Stimulated activated CD8-positive, alpha-beta memory T cell treated with anti-CD3 and anti-CD28 coated beads, Interleukin-2, amount 100 ng/mL, for 48 hours (primary cell): ENCODE measurements at regions not wholly inside any gene's neighbourhood (a gene's known extent, or its start where the extent isn't known, plus 50 kb on each side); places are given as distances from the start of the nearest gene placed in this dataset.
"Not testable (repeated sequence)": the region's sequence is repeated elsewhere in the genome, so short reads cannot be mapped to it uniquely, and the experiment has no call there.

Source experiments
- DNase-seq, 2 donors: peaks; one replicate each; pipeline ENCODE4 v3.0.0-alpha.2; 2020; ENCODE audit warnings: low read depth in 2 of 2

DNA sequence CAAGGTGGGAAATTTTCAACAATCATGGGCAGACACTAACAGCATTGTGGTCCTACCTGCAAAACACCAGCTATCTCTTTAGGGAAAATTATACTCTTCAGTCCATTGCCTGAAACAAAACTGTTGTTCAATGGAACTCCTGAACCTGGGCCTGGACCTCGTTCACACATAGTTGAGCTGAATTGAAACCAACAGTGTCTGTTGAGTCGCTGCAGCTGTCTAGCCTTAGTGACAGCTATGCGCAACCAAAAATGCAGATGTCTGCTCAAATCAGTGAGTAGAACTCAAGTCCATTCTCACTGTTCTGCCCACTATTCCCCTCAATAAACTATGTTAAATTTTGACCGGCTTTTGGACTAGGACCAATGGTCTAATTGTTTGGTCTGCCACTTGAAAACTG, 286.2 kb downstream of the TFAP2A start:
- DNase-seq: no peak

DNA sequence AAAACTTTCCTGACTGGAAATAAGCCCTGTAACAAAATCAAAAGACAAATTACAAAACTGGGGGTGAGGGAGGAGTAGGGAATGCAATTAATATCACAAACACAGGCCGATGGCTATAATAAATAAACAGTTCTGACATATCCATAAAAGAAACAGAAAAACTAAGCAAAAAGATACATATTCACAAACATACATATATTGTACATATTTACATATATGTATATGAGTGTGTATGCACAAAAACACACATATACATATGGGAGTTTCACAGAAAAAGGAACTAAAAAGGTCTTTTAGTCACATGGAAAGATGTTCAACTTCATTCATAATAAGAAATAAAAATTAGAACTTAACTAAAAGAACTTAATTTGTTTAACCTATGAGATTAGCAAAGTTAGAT, 292.7 kb downstream of the TFAP2A start:
- no peak for DNase-seq

DNA sequence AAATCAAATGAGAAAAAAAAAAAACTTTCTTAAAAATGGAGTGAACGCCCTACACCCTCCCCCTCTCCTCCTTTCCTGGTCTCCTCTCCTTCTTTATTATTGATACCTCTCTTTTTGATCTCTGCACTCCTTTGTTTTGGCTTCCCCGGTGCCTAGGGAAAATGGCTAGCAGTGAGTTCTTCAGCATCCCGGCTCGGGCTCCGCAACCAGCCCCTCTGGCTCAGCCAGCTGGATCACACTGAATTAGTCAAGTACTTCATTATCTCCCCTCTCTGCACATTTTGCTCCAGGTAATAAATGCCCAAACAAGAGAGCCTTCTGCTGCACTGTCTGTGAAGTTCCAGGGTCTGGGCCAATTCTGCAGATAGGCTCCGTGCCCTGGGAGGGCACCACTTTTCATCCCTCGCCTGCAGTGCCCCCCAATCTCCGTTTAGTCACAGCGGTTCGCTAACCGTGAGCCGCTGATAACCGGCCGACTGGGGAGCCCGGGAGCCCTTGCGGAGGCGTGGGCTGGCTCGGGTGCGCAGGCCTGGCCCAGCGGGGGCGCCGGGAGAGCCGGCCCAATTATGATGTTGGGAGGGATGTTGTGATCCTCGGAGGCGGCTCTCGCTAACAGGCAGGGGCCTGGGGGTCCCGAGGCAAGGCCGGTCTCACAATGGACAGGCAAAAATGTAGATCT, 301.9 kb downstream of the TFAP2A start:
- no peak for DNase-seq

DNA sequence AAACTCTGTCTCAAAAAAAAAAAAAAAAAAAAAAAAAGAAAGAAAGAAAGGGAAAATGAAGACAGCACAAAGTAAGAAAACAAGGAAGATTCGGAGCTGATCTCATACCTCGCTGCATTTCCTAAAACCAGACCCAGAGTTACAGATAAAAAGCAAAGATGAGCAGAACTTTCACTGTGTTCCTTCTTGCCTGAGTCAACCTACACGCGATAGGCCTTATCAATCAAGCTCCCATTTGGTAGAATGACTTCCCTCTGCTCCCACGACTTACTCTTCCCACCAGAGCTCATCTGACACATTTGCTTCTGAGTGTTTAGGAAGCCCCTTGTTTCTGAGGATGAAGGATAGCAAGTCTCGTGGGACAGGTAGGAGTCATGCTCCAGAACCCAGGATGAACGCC, 302.9 kb downstream of the TFAP2A start:
- DNase-seq: no peak

DNA sequence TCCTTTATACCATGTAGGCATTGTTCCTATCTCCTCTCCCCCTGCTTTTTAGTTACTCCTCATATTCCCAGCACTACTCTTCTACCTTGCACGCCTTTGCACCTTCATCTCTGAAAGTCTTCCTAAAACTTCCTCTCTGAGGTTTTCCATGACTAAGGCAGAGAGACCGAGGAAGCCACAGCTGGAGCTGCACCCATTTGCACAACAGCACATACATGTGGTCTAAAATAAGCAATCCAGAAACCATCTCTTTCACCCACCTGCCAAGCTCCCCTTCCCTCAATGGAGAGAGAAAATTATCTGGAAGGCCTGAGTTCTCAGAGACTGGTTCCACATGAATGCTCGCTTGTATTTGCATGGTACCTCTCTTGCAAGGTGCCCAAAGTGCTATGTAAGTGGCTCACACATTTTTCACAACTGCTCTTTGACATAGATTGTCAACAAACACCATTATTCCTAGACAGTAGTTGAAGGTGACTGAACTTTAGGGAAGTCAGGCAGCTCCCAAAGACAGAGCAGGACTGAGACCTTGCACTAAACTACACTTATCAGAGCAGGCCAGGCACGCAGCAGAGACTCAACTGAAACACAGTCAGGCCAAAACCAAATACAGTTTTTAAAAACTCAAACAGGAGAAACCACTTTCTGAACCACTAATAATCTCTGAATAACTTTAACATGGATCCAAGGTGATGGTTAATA, 313.2 kb downstream of the TFAP2A start:
- DNase-seq: no peak

DNA sequence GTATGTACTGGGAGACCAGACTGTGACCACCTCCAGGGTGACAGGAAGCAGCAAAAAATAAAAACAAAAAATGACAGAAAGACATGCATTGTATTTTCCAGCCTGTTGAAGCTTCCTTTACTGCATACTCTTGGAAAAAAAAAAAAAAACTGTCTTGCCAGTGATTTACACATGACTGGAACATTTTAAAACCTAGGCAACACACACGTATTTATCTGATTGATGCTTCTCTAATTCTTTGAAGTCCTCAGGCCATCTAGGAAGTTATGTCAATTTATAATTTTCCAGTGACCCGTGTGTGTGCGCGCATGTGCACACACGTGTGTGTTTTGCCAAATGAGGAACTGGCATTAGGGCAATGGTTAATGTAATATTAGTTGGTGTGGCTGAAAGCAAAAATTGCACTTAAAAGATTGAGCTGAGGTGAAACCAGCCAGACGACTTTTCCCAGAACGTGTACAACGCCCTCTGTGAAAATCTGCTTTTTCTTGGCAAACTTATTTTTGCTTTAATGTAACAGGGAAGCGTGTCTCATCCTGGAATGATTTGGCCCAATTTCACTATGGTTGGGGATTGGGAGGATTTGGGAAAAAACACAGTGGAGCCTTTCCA, 315.2 kb downstream of the TFAP2A start:
- no peak for DNase-seq

DNA sequence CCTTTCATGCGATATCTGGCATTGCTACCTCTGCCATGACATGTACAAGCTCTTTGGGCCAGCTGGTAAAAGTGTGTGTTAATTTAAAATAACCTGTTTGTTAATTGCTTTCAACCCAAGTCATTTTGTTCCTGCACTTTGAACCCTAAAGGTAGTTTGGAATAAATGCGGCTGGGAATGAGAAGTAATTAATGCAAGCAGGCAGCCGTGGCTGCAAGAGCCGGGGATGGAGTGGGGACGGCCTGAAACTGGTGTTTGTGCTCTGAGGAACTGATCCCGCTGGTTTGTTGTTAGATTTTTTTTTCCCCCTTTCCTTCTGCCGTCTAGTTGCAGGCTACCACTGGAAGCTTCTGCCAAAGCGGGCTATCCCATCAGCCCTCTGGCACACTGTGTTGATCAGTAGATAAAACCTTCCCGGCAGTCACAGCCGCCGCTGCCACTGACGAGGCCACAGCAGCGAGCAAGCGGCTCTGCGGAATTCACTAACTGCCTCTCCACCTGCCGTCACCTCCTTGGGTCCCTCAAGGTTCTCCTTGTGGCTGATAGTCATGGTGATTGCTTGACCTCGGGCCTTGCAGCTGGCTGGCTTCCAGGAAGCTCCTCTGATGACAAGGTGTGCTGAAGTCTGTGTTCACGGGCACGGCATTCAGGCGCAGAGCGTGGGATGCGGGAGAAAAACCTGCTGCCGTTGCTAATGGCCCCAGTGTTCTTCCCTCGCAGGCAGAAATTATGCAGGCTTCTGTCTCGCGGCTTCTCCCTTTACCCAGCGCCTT, 315.9 kb downstream of the TFAP2A start:
- no peak for DNase-seq

DNA sequence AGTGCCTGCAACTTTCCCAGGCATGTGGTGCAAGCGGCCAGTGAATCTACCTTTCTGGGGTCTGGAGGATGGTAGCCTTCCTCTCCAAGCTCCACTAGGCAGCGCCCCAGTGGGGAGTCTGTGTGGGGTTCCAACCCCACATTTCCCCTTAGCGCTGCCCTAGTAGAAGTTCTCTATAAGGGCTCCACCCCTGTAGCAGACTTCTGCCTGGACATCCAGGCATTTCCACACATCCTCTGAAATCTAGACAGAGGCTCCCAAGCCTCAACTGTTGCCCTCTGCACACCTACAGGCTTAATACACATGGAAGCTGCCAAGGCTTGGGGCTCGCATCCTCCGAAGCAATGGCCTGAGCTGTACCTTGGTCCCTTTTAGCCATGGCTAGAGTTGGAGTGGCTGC, 321.6 kb downstream of the TFAP2A start:
- DNase-seq: no peak

DNA sequence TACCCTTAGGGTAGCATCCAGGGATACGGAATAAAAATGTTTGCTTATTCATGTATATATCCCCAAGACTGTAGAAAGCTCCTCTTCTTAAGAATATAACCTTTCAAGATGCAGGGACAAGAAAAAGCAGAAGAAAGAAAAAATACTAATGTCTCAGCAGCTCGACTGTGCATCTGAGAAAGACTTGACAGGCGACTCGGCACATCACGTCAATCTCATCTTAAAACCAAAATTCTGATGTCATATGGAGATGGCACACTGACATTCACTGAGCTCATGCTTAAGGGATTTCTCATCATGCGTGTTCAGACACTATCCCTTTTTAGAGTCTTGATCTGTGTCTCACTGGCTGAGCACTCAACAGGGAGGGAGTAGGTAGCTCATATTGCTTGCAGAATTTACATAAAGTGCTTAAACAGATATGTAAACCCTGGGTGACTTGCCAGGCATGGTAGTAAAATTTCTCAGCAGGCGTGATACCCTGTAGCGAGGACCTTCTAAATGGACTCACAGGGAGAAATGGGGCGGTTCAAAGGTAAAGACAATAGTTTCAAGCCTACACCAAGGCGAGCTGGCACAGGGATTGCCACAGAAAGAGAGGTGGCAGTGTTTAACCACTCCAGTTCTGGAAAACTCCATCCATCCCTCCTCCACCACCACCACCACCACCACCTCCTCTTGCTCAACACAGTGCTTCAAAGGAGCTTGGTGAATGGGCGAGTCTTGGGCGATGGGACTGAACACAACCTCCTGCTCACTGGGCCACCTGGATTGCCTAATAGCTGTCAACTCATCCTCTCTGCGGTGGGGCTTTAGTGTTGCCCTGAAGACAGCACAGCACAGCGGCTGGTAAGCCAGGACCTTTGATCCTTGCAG, 330.5 kb downstream of the TFAP2A start:
- DNase-seq: no peak

DNA sequence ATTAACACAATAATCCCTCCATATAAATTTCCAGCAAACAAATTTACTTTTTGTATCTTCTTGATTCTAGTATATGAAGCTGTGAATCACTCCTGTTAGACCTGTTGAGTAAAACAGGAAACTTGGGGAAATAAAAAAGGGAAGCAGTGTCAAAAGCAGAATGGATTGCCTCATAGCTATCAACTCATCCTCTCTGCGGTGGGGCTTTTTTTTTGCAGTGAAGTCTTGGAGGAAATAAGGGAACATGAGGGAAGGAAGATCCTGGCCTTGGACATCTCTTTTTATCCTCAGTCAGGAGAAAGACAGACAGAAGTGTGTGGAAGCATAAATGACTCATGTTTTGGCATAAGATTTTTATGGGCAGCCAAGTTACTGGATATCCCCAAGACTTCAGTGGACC, 332.5 kb downstream of the TFAP2A start:
- no peak for DNase-seq

DNA sequence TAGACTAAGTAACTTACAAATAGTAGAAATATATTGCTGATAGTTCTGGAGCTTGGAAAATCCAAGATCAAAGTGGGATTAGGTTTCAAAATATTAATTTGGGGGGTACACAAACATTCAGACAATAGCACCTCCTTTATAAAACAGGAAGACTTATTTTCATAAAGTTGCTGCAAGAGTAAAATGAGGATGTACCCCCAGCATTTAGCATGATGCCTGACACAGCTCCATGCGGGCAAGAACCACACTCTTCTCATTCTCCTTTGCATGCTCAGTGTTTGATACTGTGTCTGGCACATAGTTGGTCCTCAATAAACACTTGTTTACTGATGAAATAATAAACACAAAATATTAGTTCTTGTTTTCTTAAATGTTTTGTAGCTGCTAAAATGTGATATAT, 332.9 kb downstream of the TFAP2A start:
- DNase-seq: no peak

DNA sequence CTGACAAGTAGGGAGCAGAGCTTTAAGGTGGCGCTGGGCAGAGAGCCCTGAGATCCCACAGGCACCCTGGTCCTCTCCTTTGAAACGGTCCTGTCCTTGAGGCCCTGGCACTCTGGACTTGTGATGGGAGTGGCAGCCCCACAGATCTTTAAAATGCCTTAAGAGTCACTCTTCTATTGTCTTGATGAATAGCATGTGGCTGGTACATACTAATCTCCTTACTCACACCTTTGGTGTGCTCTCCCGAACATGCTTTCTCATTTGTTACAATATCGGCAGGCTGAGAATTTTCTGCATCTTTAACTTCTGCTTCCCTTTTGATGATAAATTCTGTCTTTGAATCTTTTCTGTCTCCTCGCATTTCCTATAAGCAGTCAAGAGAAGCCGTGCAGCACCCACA, 333.8 kb downstream of the TFAP2A start:
- no peak for DNase-seq

DNA sequence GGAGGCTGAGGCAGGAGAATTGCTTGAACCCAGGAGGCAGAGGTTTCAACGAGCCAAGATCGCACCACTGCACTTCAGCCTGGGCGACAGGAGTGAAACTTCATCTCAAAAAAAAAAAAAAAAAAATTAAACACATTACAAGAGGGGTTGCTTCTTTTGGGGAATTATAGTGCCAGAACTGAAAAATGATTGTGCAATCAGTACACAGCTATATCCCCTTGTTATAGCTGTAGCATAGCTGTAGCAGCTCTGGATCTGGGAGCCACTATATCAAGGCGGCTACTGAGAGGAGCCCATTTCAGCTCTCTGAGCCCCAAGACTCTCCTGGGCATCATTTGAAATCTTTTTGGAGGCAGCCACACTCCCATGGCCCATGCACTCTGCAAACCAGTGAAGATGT, 334.3 kb downstream of the TFAP2A start:
- no peak for DNase-seq

DNA sequence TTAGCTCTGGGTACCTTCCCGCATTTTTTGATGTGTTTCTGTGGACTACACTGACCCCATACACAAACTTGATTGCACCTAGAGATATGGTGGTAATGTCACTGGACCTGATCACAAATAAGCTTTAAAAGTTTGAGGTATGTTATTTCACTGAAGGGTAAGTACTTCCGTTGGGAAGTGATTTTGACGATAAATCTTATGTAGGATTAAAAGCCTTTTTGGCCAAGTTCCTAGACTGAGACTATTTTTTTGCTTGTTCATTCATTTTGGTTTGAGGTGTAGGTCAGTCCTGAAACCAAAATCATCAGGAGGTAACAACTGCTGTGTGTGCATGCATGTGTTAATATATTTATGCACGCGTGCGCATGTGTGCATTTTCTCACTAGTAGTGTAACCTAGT, 336.3 kb downstream of the TFAP2A start:
- no peak for DNase-seq

DNA sequence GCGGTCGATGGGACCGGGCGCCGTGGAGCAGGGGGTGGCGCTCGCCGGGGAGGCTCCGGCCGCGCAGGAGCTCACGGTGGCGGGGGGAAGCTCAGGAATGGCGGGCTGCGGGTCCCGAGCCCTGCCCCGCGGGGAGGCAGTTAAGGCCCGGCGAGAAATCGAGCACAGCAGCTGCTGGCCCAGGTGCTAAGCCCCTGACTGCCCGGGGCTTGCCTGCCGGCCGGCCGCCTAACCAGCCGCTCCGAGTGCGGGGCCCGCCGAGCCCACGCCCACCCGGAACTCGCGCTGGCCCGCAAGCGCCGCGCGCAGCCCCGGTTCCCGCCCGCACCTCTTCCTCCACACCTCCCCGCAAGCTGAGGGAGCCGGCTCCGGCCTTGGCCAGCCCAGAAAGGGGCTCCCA, 340.1 kb downstream of the TFAP2A start:
- not testable (repeated sequence) for DNase-seq

DNA sequence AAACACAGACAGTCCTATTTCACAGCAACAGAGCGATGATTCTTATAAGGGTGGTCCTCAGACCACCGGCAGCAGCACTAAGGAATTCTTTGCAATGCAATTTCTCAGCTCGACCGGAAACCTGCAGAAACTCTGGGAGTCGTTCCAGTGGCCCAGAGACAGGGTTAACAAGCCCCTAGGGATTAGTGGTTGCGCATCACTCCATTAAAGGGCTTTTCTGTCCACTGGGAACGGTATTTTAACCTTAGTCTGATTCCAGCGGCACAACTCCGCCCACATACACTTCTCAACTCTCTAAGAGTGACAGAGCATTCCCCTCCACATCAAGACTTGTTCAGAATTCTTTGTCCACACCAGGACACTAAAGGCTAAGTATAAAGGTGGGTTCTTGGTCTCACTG, 341.5 kb downstream of the TFAP2A start:
- DNase-seq: no peak

DNA sequence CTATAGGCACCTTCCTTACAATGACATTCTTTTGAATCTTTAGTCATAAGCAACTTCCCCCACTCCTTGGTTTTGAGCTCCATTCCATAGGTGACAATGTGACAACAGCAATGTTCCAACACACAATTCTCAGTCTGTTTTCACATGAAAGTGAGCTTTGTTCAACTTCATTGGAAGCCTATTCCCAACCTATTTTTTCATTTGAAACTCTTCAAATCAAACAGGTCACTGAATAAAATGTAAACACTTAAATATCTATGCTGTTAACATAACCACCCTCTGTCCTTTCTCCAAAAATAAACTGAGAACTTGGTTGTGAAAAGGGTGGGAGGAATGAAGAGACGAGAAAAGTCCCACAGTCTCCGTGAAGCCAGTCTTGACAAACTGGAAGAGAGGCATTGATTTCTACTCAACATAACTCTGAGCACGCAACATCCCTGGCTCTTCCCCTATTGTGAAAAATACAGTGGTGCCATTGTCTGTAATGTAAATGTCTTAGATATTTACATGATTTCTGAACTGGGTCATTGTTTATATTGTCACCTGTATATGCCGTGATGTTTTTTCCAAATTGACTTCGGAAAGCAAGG, 343.1 kb downstream of the TFAP2A start:
- no peak for DNase-seq

DNA sequence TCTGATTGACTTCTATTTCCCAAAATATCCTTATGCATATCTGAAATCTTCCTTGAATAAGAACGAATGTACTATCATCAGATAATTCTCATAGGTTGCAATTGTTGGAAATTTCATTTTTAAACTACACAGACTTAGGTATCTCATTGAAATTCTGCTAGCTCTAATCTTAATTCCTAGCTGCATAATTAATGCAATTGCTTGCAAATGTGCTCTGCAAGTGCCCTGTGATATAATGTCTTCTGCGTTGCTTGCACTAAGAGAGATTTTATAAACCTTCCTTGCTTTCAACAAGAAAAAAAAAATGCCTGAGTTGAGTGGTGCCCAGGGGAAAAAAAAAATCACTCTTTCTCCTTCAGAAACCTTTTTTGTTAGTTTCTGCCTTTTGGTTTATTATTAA, 354.9 kb downstream of the TFAP2A start:
- DNase-seq: no peak

DNA sequence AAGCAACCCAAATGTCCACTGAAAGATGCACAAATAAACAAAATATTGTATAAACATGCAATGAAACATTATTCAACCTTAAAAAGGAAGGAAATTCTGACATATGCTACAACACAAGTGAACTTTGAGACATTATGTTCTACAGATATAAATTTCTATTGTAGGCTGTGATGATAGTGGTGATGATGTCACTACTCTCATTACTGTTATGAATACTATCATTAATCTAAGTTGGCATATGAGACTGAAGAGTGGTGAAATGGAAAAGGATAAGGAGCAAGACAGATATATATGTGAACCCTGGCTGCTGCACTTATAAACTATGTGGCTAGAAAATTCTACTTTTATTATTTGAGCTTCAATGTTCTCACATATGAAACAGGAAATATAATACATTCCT, 360.2 kb downstream of the TFAP2A start:
- no peak for DNase-seq

DNA sequence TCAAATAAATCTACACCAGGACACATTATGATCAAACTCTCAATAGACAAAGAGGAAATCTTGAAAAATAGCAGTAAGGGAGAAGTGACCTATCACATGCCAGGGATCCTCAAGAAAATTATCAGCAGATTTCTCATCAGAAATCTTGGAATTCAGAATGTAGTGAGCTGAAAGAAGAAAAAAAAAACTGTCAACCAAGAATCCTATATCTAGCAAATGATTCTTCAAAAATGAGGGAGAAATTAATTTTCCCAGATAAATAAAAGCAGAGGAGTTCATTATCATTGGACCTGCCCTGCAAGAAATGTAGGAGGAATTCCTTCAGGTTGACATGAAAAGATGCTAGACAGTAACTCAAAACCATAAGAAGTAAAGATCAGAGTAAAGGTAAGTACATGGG, 363.6 kb downstream of the TFAP2A start:
- no peak for DNase-seq
